ENCODE measurements at regions not wholly inside any gene's neighbourhood (a gene's known extent, or its start where the extent isn't known, plus 50 kb on each side); places are given as distances from the start of the nearest gene placed in this dataset.

DNA sequence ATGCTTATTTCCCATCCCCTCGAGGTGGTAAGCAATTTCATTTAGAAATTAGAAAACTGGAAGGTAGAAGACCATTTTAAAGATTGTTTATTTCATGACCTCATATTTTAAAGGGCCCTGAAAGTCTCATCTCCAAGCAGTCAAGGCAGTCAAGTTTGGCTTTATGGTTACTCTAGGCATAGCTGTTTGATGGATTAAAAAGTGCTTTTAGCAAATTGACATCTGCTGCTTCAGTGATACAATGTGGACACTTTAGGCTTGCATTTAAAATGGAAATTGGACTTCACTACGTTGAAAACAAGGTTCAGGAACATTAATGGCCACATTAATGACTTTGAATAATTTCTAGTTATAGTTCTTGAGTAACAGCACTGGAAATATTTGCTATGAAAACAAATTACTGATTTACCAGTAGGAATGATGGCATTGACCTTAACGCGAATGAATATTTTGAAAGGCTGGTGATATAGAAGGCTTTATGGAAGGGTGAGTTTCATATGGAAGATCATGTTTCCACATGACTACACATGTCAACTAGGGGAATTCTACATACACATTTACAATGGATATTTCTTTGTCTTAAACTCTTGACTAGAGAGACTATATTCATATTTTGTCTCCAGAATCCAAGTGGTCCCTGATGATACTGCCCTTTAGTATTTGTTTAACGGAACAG lies 873.5 kb downstream of the JRKL start:
- TF ChIP-seq MYC (IDR thresholded peaks at IDR 0.05; ENCODE audit: low read depth, low read length) (no peak), POLR2A (IDR thresholded peaks at IDR 0.05; ENCODE audit: extremely low read depth, insufficient read length) (no peak)
- TF ChIP-seq, protein P1, sequence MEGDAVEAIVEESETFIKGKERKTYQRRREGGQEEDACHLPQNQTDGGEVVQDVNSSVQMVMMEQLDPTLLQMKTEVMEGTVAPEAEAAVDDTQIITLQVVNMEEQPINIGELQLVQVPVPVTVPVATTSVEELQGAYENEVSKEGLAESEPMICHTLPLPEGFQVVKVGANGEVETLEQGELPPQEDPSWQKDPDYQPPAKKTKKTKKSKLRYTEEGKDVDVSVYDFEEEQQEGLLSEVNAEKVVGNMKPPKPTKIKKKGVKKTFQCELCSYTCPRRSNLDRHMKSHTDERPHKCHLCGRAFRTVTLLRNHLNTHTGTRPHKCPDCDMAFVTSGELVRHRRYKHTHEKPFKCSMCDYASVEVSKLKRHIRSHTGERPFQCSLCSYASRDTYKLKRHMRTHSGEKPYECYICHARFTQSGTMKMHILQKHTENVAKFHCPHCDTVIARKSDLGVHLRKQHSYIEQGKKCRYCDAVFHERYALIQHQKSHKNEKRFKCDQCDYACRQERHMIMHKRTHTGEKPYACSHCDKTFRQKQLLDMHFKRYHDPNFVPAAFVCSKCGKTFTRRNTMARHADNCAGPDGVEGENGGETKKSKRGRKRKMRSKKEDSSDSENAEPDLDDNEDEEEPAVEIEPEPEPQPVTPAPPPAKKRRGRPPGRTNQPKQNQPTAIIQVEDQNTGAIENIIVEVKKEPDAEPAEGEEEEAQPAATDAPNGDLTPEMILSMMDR (IDR thresholded peaks at IDR 0.05; ENCODE audit: low read depth, low read length) = no peak
- TF ChIP-seq, protein P2, sequence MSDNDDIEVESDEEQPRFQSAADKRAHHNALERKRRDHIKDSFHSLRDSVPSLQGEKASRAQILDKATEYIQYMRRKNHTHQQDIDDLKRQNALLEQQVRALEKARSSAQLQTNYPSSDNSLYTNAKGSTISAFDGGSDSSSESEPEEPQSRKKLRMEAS (IDR thresholded peaks at IDR 0.05; ENCODE audit: low read depth, low read length) = no peak
- DNase-seq (ENCODE audit: low read depth) = no peak

DNA sequence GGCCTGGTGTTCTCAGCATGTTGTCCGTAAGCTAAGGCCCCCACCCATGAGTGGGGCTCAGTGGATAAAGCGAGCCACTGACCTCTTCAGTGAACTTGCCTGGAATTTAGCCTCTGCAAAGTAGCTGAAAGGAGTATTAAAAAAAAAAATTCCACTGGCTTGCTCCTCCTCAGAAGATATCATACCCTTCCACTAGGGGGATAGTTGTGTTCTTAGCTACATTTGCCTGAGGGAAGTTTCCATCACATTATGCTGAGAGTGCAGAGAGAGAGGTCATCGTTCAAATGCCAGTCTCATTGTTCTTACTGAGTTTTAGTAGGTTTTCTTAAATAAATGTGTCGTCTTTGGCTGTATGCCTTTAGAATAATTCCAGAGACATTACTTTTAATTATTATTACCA lies 879.7 kb downstream of the JRKL start:
- TF ChIP-seq, protein P2 (IDR thresholded peaks at IDR 0.05; ENCODE audit: low read depth, low read length) = no peak
- TF ChIP-seq, protein P1 (IDR thresholded peaks at IDR 0.05; ENCODE audit: low read depth, low read length) = peak; percentile 10
- TF ChIP-seq MYC (IDR thresholded peaks at IDR 0.05; ENCODE audit: low read depth, low read length) (no peak), POLR2A (IDR thresholded peaks at IDR 0.05; ENCODE audit: extremely low read depth, insufficient read length) (no peak)
- H3K4me3 ChIP-seq (ENCODE audit: low read depth, low read length) = no peak overlapping the region
- DNase-seq (ENCODE audit: low read depth) = peak; percentile 32

More for the DNA sequence above, 873.5 kb downstream of the JRKL start:
- H3K4me3 ChIP-seq (ENCODE audit: low read depth, low read length) = no peak overlapping the region

DNA sequence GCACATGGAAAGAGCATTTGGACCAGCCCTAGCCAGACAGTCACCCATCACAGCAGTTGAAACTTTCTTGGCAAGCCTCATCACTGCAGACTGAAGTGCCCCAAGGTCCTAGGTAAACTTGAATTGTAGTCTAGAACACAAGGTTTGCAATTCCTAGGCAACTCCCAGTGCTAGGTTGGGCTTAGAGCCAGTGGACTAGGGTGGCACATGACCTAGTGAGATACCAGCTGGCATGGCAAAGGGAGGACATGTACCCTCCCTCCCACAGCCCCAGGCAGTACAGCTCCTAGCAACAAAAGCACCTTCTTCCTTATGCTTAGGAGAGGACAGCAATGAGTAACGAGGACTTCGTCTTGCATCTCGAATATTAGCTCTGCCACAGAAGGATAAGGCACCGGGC lies 889.5 kb downstream of the JRKL start:
- H3K4me3 ChIP-seq (ENCODE audit: low read depth, low read length) = no peak overlapping the region
- no peak for DNase-seq (ENCODE audit: low read depth)
- TF ChIP-seq, protein P2 (IDR thresholded peaks at IDR 0.05; ENCODE audit: low read depth, low read length) = no peak
- TF ChIP-seq, protein P1 (IDR thresholded peaks at IDR 0.05; ENCODE audit: low read depth, low read length) = no peak
- no peak for TF ChIP-seq MYC (IDR thresholded peaks at IDR 0.05; ENCODE audit: low read depth, low read length)
- TF ChIP-seq POLR2A (IDR thresholded peaks at IDR 0.05; ENCODE audit: extremely low read depth, insufficient read length) = no peak

DNA sequence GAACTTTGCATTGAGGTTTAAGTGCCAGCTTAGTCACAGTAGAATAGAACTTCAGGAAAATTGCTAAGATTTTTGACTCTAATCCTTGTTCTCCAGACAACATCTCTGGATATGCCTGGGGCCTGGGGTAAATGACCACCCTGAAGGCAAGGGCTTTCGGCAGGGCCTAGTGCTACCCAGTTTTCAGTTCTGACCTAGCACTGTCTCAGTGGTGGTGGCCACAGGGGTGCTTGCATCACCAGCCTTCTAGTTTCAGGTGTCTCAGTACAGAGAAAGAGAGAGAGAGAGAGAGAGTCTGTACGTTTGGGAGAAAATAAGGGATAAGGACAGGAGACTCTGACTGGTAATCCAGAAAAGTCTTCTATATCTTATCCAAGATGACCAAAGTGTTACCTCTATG lies 890.5 kb downstream of the JRKL start:
- no peak for DNase-seq (ENCODE audit: low read depth)
- TF ChIP-seq POLR2A (IDR thresholded peaks at IDR 0.05; ENCODE audit: extremely low read depth, insufficient read length) (no peak), MYC (IDR thresholded peaks at IDR 0.05; ENCODE audit: low read depth, low read length) (no peak)
- TF ChIP-seq, protein P2 (IDR thresholded peaks at IDR 0.05; ENCODE audit: low read depth, low read length) = no peak
- TF ChIP-seq, protein P1 (IDR thresholded peaks at IDR 0.05; ENCODE audit: low read depth, low read length) = no peak
- H3K4me3 ChIP-seq (ENCODE audit: low read depth, low read length) = no peak overlapping the region

DNA sequence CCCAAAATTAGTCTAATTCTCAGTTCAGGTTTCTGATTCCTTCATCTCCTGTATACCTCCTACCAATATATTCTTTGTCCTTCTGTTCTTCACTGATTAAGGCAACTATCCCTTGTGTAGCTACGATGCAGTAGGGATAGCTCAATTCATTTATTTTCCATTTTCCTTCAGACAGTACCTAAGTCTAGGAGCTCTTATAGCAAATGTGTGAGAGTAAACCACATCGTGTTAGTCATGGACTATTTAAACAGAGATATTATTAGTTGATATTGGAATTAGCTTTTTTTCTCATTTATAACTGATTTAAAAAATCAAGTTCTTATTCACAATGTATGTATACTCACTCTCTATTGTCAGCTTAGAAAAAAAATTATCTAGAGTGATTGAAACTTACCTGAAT lies 900.0 kb downstream of the JRKL start:
- no peak overlapping the region for H3K4me3 ChIP-seq (ENCODE audit: low read depth, low read length)
- no peak for DNase-seq (ENCODE audit: low read depth)
- TF ChIP-seq, protein P1 (IDR thresholded peaks at IDR 0.05; ENCODE audit: low read depth, low read length) = no peak
- TF ChIP-seq POLR2A (IDR thresholded peaks at IDR 0.05; ENCODE audit: extremely low read depth, insufficient read length) (no peak), MYC (IDR thresholded peaks at IDR 0.05; ENCODE audit: low read depth, low read length) (no peak)
- TF ChIP-seq, protein P2 (IDR thresholded peaks at IDR 0.05; ENCODE audit: low read depth, low read length) = no peak

Data from NB4 (cell line).